Panc1 (cell line): ENCODE measurements at regions not wholly inside any gene's neighbourhood (a gene's known extent, or its start where the extent isn't known, plus 50 kb on each side); places are given as distances from the start of the nearest gene placed in this dataset.

Experiments used
- CTCF ChIP-seq: fragments of 450-650 bp; IDR thresholded peaks from 2 replicates; pipeline ENCODE4 v1.5.1; 2017; ENCODE audit warnings: mild to moderate bottlenecking
- TF ChIP-seq, protein P1 (sequence below), 2 experiments: IDR thresholded peaks; 2 replicates each; pipeline ENCODE4 v1.6.1; 2011 to 2012; ENCODE audit warnings: low read depth in 2 of 2, control low read depth in 1 of 2, low read length in 1 of 2, mild to moderate bottlenecking in 1 of 2, moderate library complexity in 1 of 2; ENCODE audit not compliant: insufficient read depth in 1 of 2

DNA sequence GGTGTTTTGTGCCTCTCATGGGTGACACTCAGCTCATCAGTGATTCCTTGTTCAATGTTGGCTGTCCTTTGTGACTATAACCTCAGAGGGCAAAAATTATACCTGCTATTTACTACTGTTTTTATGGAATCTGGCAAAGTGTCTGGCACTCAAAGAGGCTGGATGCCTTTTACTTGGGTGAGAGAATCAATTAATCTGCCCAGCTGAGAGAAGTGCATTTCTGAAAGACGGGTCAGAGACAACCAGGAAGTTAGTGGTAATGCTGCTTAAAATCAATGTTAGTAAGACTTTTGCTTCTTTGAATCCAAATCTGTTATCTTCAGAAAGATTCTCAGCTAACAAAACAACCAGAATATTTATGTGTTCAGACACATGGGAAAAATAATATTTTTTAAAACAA, 436.2 kb upstream of the SUCLG2 start:
- TF ChIP-seq CTCF, result no peak
- TF ChIP-seq, protein P1, sequence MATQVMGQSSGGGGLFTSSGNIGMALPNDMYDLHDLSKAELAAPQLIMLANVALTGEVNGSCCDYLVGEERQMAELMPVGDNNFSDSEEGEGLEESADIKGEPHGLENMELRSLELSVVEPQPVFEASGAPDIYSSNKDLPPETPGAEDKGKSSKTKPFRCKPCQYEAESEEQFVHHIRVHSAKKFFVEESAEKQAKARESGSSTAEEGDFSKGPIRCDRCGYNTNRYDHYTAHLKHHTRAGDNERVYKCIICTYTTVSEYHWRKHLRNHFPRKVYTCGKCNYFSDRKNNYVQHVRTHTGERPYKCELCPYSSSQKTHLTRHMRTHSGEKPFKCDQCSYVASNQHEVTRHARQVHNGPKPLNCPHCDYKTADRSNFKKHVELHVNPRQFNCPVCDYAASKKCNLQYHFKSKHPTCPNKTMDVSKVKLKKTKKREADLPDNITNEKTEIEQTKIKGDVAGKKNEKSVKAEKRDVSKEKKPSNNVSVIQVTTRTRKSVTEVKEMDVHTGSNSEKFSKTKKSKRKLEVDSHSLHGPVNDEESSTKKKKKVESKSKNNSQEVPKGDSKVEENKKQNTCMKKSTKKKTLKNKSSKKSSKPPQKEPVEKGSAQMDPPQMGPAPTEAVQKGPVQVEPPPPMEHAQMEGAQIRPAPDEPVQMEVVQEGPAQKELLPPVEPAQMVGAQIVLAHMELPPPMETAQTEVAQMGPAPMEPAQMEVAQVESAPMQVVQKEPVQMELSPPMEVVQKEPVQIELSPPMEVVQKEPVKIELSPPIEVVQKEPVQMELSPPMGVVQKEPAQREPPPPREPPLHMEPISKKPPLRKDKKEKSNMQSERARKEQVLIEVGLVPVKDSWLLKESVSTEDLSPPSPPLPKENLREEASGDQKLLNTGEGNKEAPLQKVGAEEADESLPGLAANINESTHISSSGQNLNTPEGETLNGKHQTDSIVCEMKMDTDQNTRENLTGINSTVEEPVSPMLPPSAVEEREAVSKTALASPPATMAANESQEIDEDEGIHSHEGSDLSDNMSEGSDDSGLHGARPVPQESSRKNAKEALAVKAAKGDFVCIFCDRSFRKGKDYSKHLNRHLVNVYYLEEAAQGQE (IDR thresholded peaks at IDR 0.05; ENCODE audit: insufficient read depth in 1 of 2, low read depth in 2 of 2, low read length in 1 of 2), result no peak
